IMR-90 (cell line): ENCODE measurements at regions not wholly inside any gene's neighbourhood (a gene's known extent, or its start where the extent isn't known, plus 50 kb on each side); places are given as distances from the start of the nearest gene placed in this dataset.

Source experiments
- ATAC-seq: fragments of 200-7000 bp; cut with Tn5 transposase; 2 replicates; pipeline ENCODE4 v1.9.1; 2020; ENCODE audit warnings: low read depth, mild to moderate bottlenecking, moderate library complexity
- BruUV-seq: library from RNA; stranded (reverse); fragments of 400-500 nt; replicated peaks from 2 replicates; lab custom pipeline; 2021; lab: Mats Ljungman, UMichigan
- CTCF ChIA-PET: fragments of 300-600 bp; formaldehyde crosslinking; extraction: SDS; loops from one replicate; lab custom pipeline; 2021; ENCODE audit warnings: antibody characterized with exemption; lab: Yijun Ruan, JAX
- POLR2A ChIA-PET: fragments of 300-600 bp; sonication (Branson Sonifier 250); formaldehyde crosslinking; loops from one replicate; lab custom pipeline; 2022; ENCODE audit warnings: antibody characterized with exemption; ENCODE audit not compliant: unreplicated experiment; lab: Charles Lee
- DNase-seq: peaks from one replicate; pipeline ENCODE4 v3.0.0; 2013
- H2AFZ ChIP-seq: replicated peaks from 2 replicates; pipeline ENCODE3; 2013; ENCODE audit warnings: low read length, mild to moderate bottlenecking; ENCODE audit not compliant: poor library complexity
- H2AK5ac ChIP-seq: 2 replicates; pipeline ENCODE4 v1.6.1; 2013; ENCODE audit warnings: low read depth, low read length, inconsistent platforms
- H2AK9ac ChIP-seq: replicated peaks from 2 replicates; pipeline ENCODE3; 2013; ENCODE audit warnings: mild to moderate bottlenecking, low read depth, low read length, moderate library complexity; ENCODE audit not compliant: poor library complexity
- H2BK120ac ChIP-seq: 2 replicates; pipeline ENCODE4 v1.6.1; 2013; ENCODE audit warnings: low read depth, low read length, inconsistent platforms
- H2BK15ac ChIP-seq: 3 replicates; pipeline ENCODE4 v1.6.1; 2013; ENCODE audit warnings: low read depth, low read length, inconsistent platforms
- H2BK20ac ChIP-seq: 2 replicates; pipeline ENCODE4 v1.6.1; 2013; ENCODE audit warnings: low read depth, mild to moderate bottlenecking, inconsistent platforms, low read length, moderate library complexity
- H2BK5ac ChIP-seq: 2 replicates; pipeline ENCODE4 v1.6.1; 2013; ENCODE audit warnings: mild to moderate bottlenecking, low read depth, low read length, inconsistent platforms; ENCODE audit not compliant: poor library complexity, severe bottlenecking
- H3K14ac ChIP-seq: replicated peaks from 2 replicates; pipeline ENCODE4 v1.6.1; 2013; ENCODE audit warnings: low read depth, low read length, inconsistent platforms
- H3K18ac ChIP-seq: 2 replicates; pipeline ENCODE4 v1.6.1; 2013; ENCODE audit warnings: low read depth, low read length, control low read depth
- H3K23ac ChIP-seq: 2 replicates; pipeline ENCODE4 v1.6.1; 2013; ENCODE audit warnings: low read depth, low read length, inconsistent platforms
- H3K27ac ChIP-seq: 2 replicates; pipeline ENCODE4 v1.5.1; 2013; ENCODE audit warnings: mild to moderate bottlenecking, control low read depth, low read length; ENCODE audit not compliant: insufficient read depth
- H3K27me3 ChIP-seq: 2 replicates; pipeline ENCODE4 v1.6.1; 2013; ENCODE audit warnings: low read length; ENCODE audit not compliant: control insufficient read depth, insufficient read depth
- H3K36me3 ChIP-seq: 2 replicates; pipeline ENCODE4 v1.6.1; 2013; ENCODE audit warnings: low read length, mixed read lengths; ENCODE audit not compliant: control insufficient read depth, insufficient read depth
- H3K4ac ChIP-seq: 2 replicates; pipeline ENCODE4 v1.6.1; 2013; ENCODE audit warnings: low read depth, low read length, inconsistent platforms
- H3K4me1 ChIP-seq: 2 replicates; pipeline ENCODE4 v1.6.1; 2013; ENCODE audit warnings: low read length, mixed read lengths; ENCODE audit not compliant: control insufficient read depth, insufficient read depth
- H3K4me2 ChIP-seq: 2 replicates; pipeline ENCODE4 v1.6.1; 2013; ENCODE audit warnings: low read depth, mild to moderate bottlenecking, control low read depth, low read length, moderate library complexity
- H3K4me3 ChIP-seq: 2 replicates; pipeline ENCODE4 v1.5.1; 2013; ENCODE audit warnings: low read depth, mild to moderate bottlenecking, control low read depth, low read length, moderate library complexity; ENCODE audit not compliant: insufficient read depth
- H3K56ac ChIP-seq: 2 replicates; pipeline ENCODE4 v1.6.1; 2013; ENCODE audit warnings: low read length, inconsistent platforms; ENCODE audit not compliant: insufficient read depth; ENCODE audit errors: extremely low read depth
- H3K79me1 ChIP-seq, 2 experiments: 2 replicates each; pipeline ENCODE4 v1.6.1; 2013; ENCODE audit warnings: low read length in 2 of 2, inconsistent platforms in 1 of 2, low read depth in 1 of 2
- H3K9ac ChIP-seq: 2 replicates; pipeline ENCODE4 v1.6.1; 2013; ENCODE audit warnings: low read depth, low read length, control low read depth
- H3K9me1 ChIP-seq: 2 replicates; pipeline ENCODE4 v1.6.1; 2013; ENCODE audit warnings: low read length, inconsistent platforms; ENCODE audit not compliant: insufficient read depth
- H3K9me3 ChIP-seq: 2 replicates; pipeline ENCODE4 v1.6.1; 2013; ENCODE audit warnings: low read length; ENCODE audit not compliant: control insufficient read depth, insufficient read depth
- H4K20me1 ChIP-seq: 2 replicates; pipeline ENCODE4 v1.6.1; 2013; ENCODE audit warnings: low read length, inconsistent platforms; ENCODE audit not compliant: insufficient read depth
- H4K5ac ChIP-seq: 2 replicates; pipeline ENCODE4 v1.6.1; 2013; ENCODE audit warnings: mild to moderate bottlenecking, low read depth, low read length, control low read depth
- H4K8ac ChIP-seq, 2 experiments: 2 replicates each; pipeline ENCODE4 v1.6.1; 2013; ENCODE audit warnings: low read depth in 2 of 2, low read length in 2 of 2, control low read depth in 1 of 2, inconsistent platforms in 1 of 2
- H4K91ac ChIP-seq: 2 replicates; pipeline ENCODE4 v1.6.1; 2013; ENCODE audit warnings: low read depth, low read length, inconsistent platforms; ENCODE audit not compliant: insufficient read depth
- BHLHE40 ChIP-seq: fragments of 150-350 bp; IDR thresholded peaks from 2 replicates; pipeline ENCODE4 v1.6.1; 2016; ENCODE audit warnings: mild to moderate bottlenecking, low read depth, low read length
- CEBPB ChIP-seq: IDR thresholded peaks from 2 replicates; pipeline ENCODE4 v1.6.1; 2012; ENCODE audit warnings: low read depth, low read length, improper control_type of control experiment
- CHD1 ChIP-seq: IDR thresholded peaks from 2 replicates; pipeline ENCODE4 v1.6.1; 2012; ENCODE audit warnings: low read depth, low read length, improper control_type of control experiment
- ELK1 ChIP-seq: fragments of 150-350 bp; IDR thresholded peaks from 2 replicates; pipeline ENCODE4 v1.6.1; 2016; ENCODE audit warnings: low read depth, mild to moderate bottlenecking, low read length, moderate library complexity, borderline replicate concordance
- MAFK ChIP-seq: IDR thresholded peaks from 2 replicates; pipeline ENCODE4 v1.6.1; 2012; ENCODE audit warnings: low read depth, low read length, improper control_type of control experiment
- MXI1 ChIP-seq: IDR thresholded peaks from 2 replicates; pipeline ENCODE4 v1.6.1; 2012; ENCODE audit warnings: low read depth, mild to moderate bottlenecking, low read length, moderate library complexity, borderline replicate concordance
- NFE2L2 ChIP-seq: fragments of 150-350 bp; IDR thresholded peaks from 2 replicates; pipeline ENCODE4 v1.6.1; 2016; ENCODE audit warnings: low read depth, mild to moderate bottlenecking, low read length
- RCOR1 ChIP-seq: IDR thresholded peaks from 2 replicates; pipeline ENCODE4 v1.6.1; 2012; ENCODE audit warnings: mild to moderate bottlenecking, low read length, improper control_type of control experiment; ENCODE audit not compliant: insufficient replicate concordance
- RFX5 ChIP-seq: IDR thresholded peaks from 2 replicates; pipeline ENCODE4 v1.8.0; 2012; ENCODE audit warnings: low read depth, mild to moderate bottlenecking, low read length, moderate library complexity
- SMC3 ChIP-seq: fragments of 150-350 bp; IDR thresholded peaks from 2 replicates; pipeline ENCODE4 v1.6.1; 2016; ENCODE audit warnings: low read depth, mild to moderate bottlenecking, antibody characterized with exemption, low read length, moderate library complexity
- WGBS, 2 experiments: methylation state at CpG; one replicate each; pipeline versions ENCODE4 v1.1.5 to v1.1.7; 2013; ENCODE audit warnings: missing lambda C conversion rate in 2 of 2; ENCODE audit not compliant: insufficient read length in 1 of 2; ENCODE audit errors: extremely low coverage in 2 of 2; 5-methylcytosine and 5-hydroxymethylcytosine counted together
- dilution Hi-C: fragments of 300-500 bp; cut with HindIII; formaldehyde crosslinking; loops from one replicate; pipeline ENCODE4 v1.14.3; 2018; ENCODE audit warnings: low sequenced_read_pairs; ENCODE audit not compliant: unreplicated experiment
- in situ Hi-C: fragments of 300-500 bp; cut with MboI; formaldehyde crosslinking; loops from 3 replicates; pipeline ENCODE4 v1.14.3; 2019; ENCODE audit warnings: low sequenced_read_pairs, inconsistent platforms, mixed read lengths
- intact Hi-C: fragments of 100-400 bp; cut with micrococcal nuclease; formaldehyde crosslinking; loops from 2 replicates; pipeline ENCODE4 v1.10.0; 2022

DNA sequence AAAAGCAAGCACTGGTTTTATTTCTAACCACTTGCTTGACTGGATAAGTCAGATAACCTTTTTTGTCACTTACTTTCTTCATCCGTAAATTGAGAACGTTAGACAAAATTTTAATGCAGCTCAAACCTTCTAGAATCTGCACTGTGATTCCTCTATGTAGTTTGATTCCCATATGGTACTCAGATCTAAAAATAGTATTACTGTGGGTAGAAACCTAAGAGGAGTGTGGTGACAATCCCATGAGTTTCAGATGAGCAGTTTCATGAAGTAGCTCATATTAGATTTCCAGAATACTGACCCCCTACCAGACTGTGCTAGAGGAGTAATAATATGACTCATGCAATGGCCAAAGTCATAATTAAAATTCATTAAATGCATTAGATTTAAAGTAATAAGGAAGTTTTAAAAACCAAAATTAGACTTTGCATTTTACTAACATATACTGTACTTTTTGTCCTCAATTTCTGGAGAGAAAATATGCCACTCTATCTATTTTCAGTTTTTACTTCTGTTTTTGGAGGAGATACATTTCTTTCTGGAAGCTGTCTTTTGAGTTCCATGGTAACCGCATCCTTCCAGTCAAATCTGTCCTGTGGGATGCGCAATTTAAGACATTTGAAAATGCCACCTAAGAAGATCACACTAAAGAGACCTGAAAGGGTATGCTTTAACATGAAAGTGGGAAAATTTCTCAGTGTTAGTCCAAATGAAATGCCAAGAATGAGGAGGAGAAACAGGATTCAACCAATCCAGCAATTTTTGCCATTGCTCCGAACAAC lies 64.1 kb upstream of the GPM6A start:
- no peak overlapping the region for H3K18ac ChIP-seq
- CTCF ChIA-PET = no interaction called here

More for the DNA sequence above, 64.1 kb upstream of the GPM6A start:
- Histone ChIP-seq H2BK5ac (no peak overlapping the region), H2AK5ac (no peak overlapping the region), H3K4me2 (no peak overlapping the region), H3K27me3 (no peaks in the 10 kb centered on the region), H3K9me1 (no peaks in the 10 kb centered on the region), H2BK120ac (no peak overlapping the region), H4K5ac (no peak overlapping the region), H3K36me3 (no peaks in the 10 kb centered on the region), H3K4ac (no peak overlapping the region), H3K4me1 (no peaks in the 10 kb centered on the region), H2BK15ac (no peak overlapping the region), H2AFZ (no peak overlapping the region), H2BK20ac (no peak overlapping the region), H4K91ac (no peak overlapping the region), H3K9me3 (no peaks in the 10 kb centered on the region), H4K8ac (no peak overlapping the region), H3K14ac (no peak overlapping the region), H3K79me1 (no peaks in the 10 kb centered on the region), H3K23ac (no peak overlapping the region), H3K9ac (no peak overlapping the region), H3K56ac (no peak overlapping the region), H2AK9ac (no peak overlapping the region), H3K4me3 (no peak overlapping the region), H4K20me1 (no peaks in the 10 kb centered on the region), H3K27ac (no peak overlapping the region)
- intact Hi-C loops = no loop called here
- in situ Hi-C loops = no loop called here
- BruUV-seq = no TSS peak
- dilution Hi-C loops = no loop called here
- DNase-seq (no peak), ATAC-seq (no peak)
- WGBS, 2 experiments = no CpG with 5 or more reads among the region's 5 CpGs
- POLR2A ChIA-PET = no interaction called here
- no peak for TF ChIP-seq SMC3
- TF ChIP-seq CHD1 = no peak
- TF ChIP-seq BHLHE40 = no peak
- TF ChIP-seq MAFK = no peak
- no peak for TF ChIP-seq NFE2L2
- no peak for TF ChIP-seq CEBPB
- no peak for TF ChIP-seq RCOR1
- no peak for TF ChIP-seq MXI1
- TF ChIP-seq ELK1 = no peak
- TF ChIP-seq RFX5 = no peak
